ENCODE measurements at regions not wholly inside any gene's neighbourhood (a gene's known extent, or its start where the extent isn't known, plus 50 kb on each side); places are given as distances from the start of the nearest gene placed in this dataset.

DNA sequence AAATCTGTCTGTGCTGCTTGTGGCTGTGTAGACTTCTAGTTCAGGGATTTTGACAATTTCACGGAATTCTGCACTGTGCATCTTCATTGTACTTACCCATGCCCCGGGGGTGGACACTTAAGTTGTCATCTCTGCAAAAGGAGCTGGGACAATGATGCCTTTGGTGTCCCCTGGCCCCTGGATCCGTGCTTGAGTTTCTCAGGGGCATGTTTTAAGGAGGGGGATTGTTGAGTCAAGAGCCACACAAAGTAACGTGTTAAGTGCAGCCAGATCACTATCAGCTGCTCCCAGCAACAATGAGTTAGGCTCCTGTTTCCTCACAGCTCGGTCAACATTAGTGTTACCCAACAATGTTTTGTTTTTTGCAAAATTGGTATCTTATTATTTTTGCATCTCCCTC, 305.0 kb upstream of the DIO3 start:
- TF ChIP-seq, protein P1, sequence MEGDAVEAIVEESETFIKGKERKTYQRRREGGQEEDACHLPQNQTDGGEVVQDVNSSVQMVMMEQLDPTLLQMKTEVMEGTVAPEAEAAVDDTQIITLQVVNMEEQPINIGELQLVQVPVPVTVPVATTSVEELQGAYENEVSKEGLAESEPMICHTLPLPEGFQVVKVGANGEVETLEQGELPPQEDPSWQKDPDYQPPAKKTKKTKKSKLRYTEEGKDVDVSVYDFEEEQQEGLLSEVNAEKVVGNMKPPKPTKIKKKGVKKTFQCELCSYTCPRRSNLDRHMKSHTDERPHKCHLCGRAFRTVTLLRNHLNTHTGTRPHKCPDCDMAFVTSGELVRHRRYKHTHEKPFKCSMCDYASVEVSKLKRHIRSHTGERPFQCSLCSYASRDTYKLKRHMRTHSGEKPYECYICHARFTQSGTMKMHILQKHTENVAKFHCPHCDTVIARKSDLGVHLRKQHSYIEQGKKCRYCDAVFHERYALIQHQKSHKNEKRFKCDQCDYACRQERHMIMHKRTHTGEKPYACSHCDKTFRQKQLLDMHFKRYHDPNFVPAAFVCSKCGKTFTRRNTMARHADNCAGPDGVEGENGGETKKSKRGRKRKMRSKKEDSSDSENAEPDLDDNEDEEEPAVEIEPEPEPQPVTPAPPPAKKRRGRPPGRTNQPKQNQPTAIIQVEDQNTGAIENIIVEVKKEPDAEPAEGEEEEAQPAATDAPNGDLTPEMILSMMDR (IDR thresholded peaks at IDR 0.05) = no peak
- TF ChIP-seq POLR2A (IDR thresholded peaks at IDR 0.05) = no peak

All from vagina (tissue), 2 donors.